ENCODE measurements at regions not wholly inside any gene's neighbourhood (a gene's known extent, or its start where the extent isn't known, plus 50 kb on each side); places are given as distances from the start of the nearest gene placed in this dataset.

- no peak for ATAC-seq
- BruUV-seq (replicated peaks), result no TSS peak
- DNase-seq (ENCODE audit: low read depth, low spot score), result no peak
- Histone ChIP-seq H3K9ac (ENCODE audit: control insufficient read depth, insufficient read depth, low read length) (no peak overlapping the region), H3K4me1 (ENCODE audit: control insufficient read depth, insufficient read depth, low read length) (no peaks in the 10 kb centered on the region), H3K27ac (ENCODE audit: control insufficient read depth, insufficient read depth) (no peak overlapping the region), H3K27me3 (replicated peaks in 1 of 2; ENCODE audit: control insufficient read depth in 2 of 2, insufficient read depth in 2 of 2, low read length in 1 of 2) (no peaks in the 10 kb centered on the region), H4K20me1 (ENCODE audit: control insufficient read depth, insufficient read depth) (no peaks in the 10 kb centered on the region), H3K9me3 (replicated peaks; ENCODE audit: control insufficient read depth, insufficient read depth, low read length) (no peaks in the 10 kb centered on the region), H2AFZ (ENCODE audit: control insufficient read depth, low read depth, low read length) (no peak overlapping the region), H3K36me3 (ENCODE audit: control insufficient read depth in 2 of 2, insufficient read depth in 2 of 2, low read length in 1 of 2) (no peaks in the 10 kb centered on the region), H3K4me2 (ENCODE audit: control insufficient read depth, insufficient read depth) (no peak overlapping the region), H3K4me3 (no peak overlapping the region), H3K79me2 (ENCODE audit: control insufficient read depth, insufficient read depth, low read length) (no peaks in the 10 kb centered on the region)
- WGBS (ENCODE audit: insufficient coverage, insufficient replicate concordance, low lambda C conversion rate, missing lambda C conversion rate), result 38% methylated on average over 8 of the region's 8 CpGs
- no peak for FAIRE-seq
- CTCF ChIA-PET, result no interaction called here
- in situ Hi-C loops (cut with MboI), result no loop called here
- POLR2A ChIA-PET, result no interaction called here
- RAD21 ChIA-PET (ENCODE audit: unreplicated experiment), result no interaction called here
- SMC1A ChIA-PET (ENCODE audit: uncharacterized antibody, unreplicated experiment), result no interaction called here
- intact Hi-C loops (cut with micrococcal nuclease; ENCODE audit: unreplicated experiment), result no loop called here
- no peak for TF ChIP-seq RBBP5 (conservative IDR thresholded peaks at IDR 0.05)
- no peak for TF ChIP-seq YBX1 (IDR thresholded peaks at IDR 0.05)
- TF ChIP-seq ASH2L (IDR thresholded peaks at IDR 0.05; ENCODE audit: borderline replicate concordance, low read depth), result no peak
- TF ChIP-seq PBX3 (IDR thresholded peaks at IDR 0.05; ENCODE audit: insufficient replicate concordance, low read depth, low read length), result no peak
- TF ChIP-seq SMC3 (IDR thresholded peaks at IDR 0.05; ENCODE audit: borderline replicate concordance, low read length), result no peak
- no peak for TF ChIP-seq BACH1 (IDR thresholded peaks at IDR 0.05; ENCODE audit: borderline replicate concordance)
- no peak for TF ChIP-seq BCLAF1 (IDR thresholded peaks at IDR 0.05)
- TF ChIP-seq NFYA (IDR thresholded peaks at IDR 0.05; ENCODE audit: borderline replicate concordance, low read depth, low read length), result no peak
- TF ChIP-seq EED (IDR thresholded peaks at IDR 0.05; ENCODE audit: low read depth), result no peak
- TF ChIP-seq ZBTB11 (CRISPR knock-in tag; IDR thresholded peaks at IDR 0.05), result no peak
- TF ChIP-seq TAF1 (IDR thresholded peaks at IDR 0.05; ENCODE audit: borderline replicate concordance, low read depth, low read length), result no peak
- no peak for TF ChIP-seq BMI1 (IDR thresholded peaks at IDR 0.05; ENCODE audit: borderline replicate concordance)
- no peak for TF ChIP-seq E4F1 (IDR thresholded peaks at IDR 0.05; ENCODE audit: borderline replicate concordance, partially characterized antibody)
- TF ChIP-seq ZNF24 (IDR thresholded peaks at IDR 0.05), result no peak
Observed at GRCh38 chr5:8601831-8602354, 732.9 kb downstream of the MTRR start.

All from GM12878 (cell line).